T47D (cell line): ENCODE measurements at regions not wholly inside any gene's neighbourhood (a gene's known extent, or its start where the extent isn't known, plus 50 kb on each side); places are given as distances from the start of the nearest gene placed in this dataset.
A peak's percentile ranks its signal among the peaks of the same experiment; 100 is the strongest.
"Not testable (repeated sequence)": the region's sequence is repeated elsewhere in the genome, so short reads cannot be mapped to it uniquely, and the experiment has no call there.

ENCODE experiments used
- DNase-seq, 2 experiments: peaks; one replicate each; pipeline versions ENCODE4 v3.0.0 to v3.0.0-alpha.2; 2011 to 2012; ENCODE audit warnings: low read depth in 1 of 2, low spot score in 1 of 2
- JUND ChIP-seq: IDR thresholded peaks from 2 replicates; pipeline ENCODE4 v1.6.1; 2012; ENCODE audit warnings: low read depth
- in situ Hi-C: cut with HindIII; loops from 2 replicates; pipeline ENCODE4 v1.10.0; 2016; ENCODE audit warnings: low sequenced_read_pairs, low pct_unique_long_range_greater_than_20kb

GRCh38 chr4:33772582-33772981 is 2471.7 kb downstream of the ARAP2 start:
- DNase-seq: no peak
- TF ChIP-seq JUND: no peak
- in situ Hi-C loops: no loop called here

- in situ Hi-C loops: no loop called here
- DNase-seq: no peak
- no peak for TF ChIP-seq JUND
Measured at GRCh38 chr4:33780952-33781791, 2463.1 kb downstream of the ARAP2 start.

- in situ Hi-C loops: no loop called here
- no peak for TF ChIP-seq JUND
- no peak for DNase-seq
Measured at GRCh38 chr4:33785843-33786242, 2458.5 kb downstream of the ARAP2 start.

GRCh38 chr4:33802578-33802977 is 2441.7 kb downstream of the ARAP2 start:
- DNase-seq: no peak
- in situ Hi-C loops: no loop called here
- no peak for TF ChIP-seq JUND

- in situ Hi-C loops: no loop called here
- DNase-seq: no peak
- no peak for TF ChIP-seq JUND
Measured at GRCh38 chr4:33825685-33826084, 2418.6 kb downstream of the ARAP2 start.

GRCh38 chr4:33829356-33829755 is 2415.0 kb downstream of the ARAP2 start:
- in situ Hi-C loops, DNase-seq: not testable (repeated sequence)

- DNase-seq: no peak
- TF ChIP-seq JUND: no peak
- in situ Hi-C loops: no loop called here
Measured at GRCh38 chr4:33831442-33832066, 2412.8 kb downstream of the ARAP2 start.

- DNase-seq, in situ Hi-C loops: not testable (repeated sequence)
Measured at GRCh38 chr4:33835764-33836163, 2408.6 kb downstream of the ARAP2 start.

GRCh38 chr4:33837043-33837838 is 2407.1 kb downstream of the ARAP2 start:
- no peak for TF ChIP-seq JUND
- no peak for DNase-seq
- in situ Hi-C loops: no loop called here

GRCh38 chr4:33841120-33841519 is 2403.2 kb downstream of the ARAP2 start:
- in situ Hi-C loops: no loop called here
- no peak for DNase-seq
- no peak for TF ChIP-seq JUND

- in situ Hi-C loops: no loop called here
- TF ChIP-seq JUND: no peak
- peak in 1 of 2 experiments; percentile 33 for DNase-seq
Measured at GRCh38 chr4:33850371-33850902, 2393.9 kb downstream of the ARAP2 start.

GRCh38 chr4:33853670-33854069 is 2390.6 kb downstream of the ARAP2 start:
- DNase-seq, in situ Hi-C loops: not testable (repeated sequence)
